GM23338 (cell line): ENCODE measurements at regions not wholly inside any gene's neighbourhood (a gene's known extent, or its start where the extent isn't known, plus 50 kb on each side); places are given as distances from the start of the nearest gene placed in this dataset.

Experiments
- ATAC-seq: fragments of 200-7000 bp; cut with Tn5 transposase; 3 replicates; pipeline ENCODE4 v1.9.1; 2020
- DNase-seq: peaks from one replicate; pipeline ENCODE4 v3.0.0-alpha.2; 2015; ENCODE audit warnings: low spot score
- H2AFZ ChIP-seq: fragments of 200-600 bp; sonication (generic); 2 replicates; pipeline ENCODE4 v1.8.0; 2016; ENCODE audit warnings: antibody characterized with exemption, mild to moderate bottlenecking, moderate library complexity
- H3F3A ChIP-seq: fragments of 200-600 bp; sonication (generic); replicated peaks from 2 replicates; pipeline ENCODE4 v1.8.0; 2017; ENCODE audit warnings: antibody characterized with exemption, mixed run types, low read depth
- H3K27ac ChIP-seq: fragments of 200-600 bp; sonication (generic); 2 replicates; pipeline ENCODE4 v1.6.1; 2016; ENCODE audit warnings: low read depth
- H3K27me3 ChIP-seq: fragments of 200-600 bp; sonication (generic); 2 replicates; pipeline ENCODE4 v1.8.0; 2016; ENCODE audit warnings: mild to moderate bottlenecking, mixed run types, moderate library complexity; ENCODE audit not compliant: insufficient read depth
- H3K36me3 ChIP-seq: fragments of 200-600 bp; sonication (generic); 2 replicates; pipeline ENCODE4 v1.8.0; 2016; ENCODE audit warnings: mild to moderate bottlenecking; ENCODE audit not compliant: insufficient read depth
- H3K4me1 ChIP-seq: fragments of 200-600 bp; sonication (generic); 2 replicates; pipeline ENCODE4 v1.8.0; 2016; ENCODE audit warnings: mild to moderate bottlenecking, moderate library complexity; ENCODE audit not compliant: insufficient read depth
- H3K4me2 ChIP-seq: fragments of 200-600 bp; sonication (generic); 2 replicates; pipeline ENCODE4 v1.7.1; 2017; ENCODE audit warnings: mixed run types
- H3K4me3 ChIP-seq: fragments of 200-600 bp; sonication (generic); 2 replicates; pipeline ENCODE4 v1.6.1; 2016; ENCODE audit warnings: mixed run types
- H3K79me2 ChIP-seq: fragments of 200-600 bp; sonication (generic); replicated peaks from 2 replicates; pipeline ENCODE4 v1.8.0; 2017; ENCODE audit warnings: mild to moderate bottlenecking; ENCODE audit not compliant: insufficient read depth
- H3K9me2 ChIP-seq: fragments of 200-600 bp; sonication (generic); 2 replicates; pipeline ENCODE4 v1.8.0; 2017; ENCODE audit not compliant: insufficient read depth
- H4K20me1 ChIP-seq: fragments of 200-600 bp; sonication (generic); replicated peaks from 2 replicates; pipeline ENCODE4 v1.8.0; 2017; ENCODE audit warnings: mild to moderate bottlenecking; ENCODE audit not compliant: insufficient read depth
- H3K27ac Mint-ChIP-seq: 2 replicates; pipeline ENCODE4 v1.8.0; 2020; ENCODE audit warnings: inconsistent platforms, mild to moderate bottlenecking, moderate library complexity, mixed read lengths
- H3K27me3 Mint-ChIP-seq: 3 replicates; pipeline ENCODE4 v1.8.0; 2022; ENCODE audit warnings: low read depth, mild to moderate bottlenecking, moderate library complexity, mixed read lengths, inconsistent platforms; ENCODE audit not compliant: insufficient read depth, poor library complexity
- H3K36me3 Mint-ChIP-seq: 3 replicates; pipeline ENCODE4 v1.8.0; 2021; ENCODE audit warnings: low read depth, mild to moderate bottlenecking, inconsistent platforms, moderate library complexity, mixed read lengths
- H3K4me1 Mint-ChIP-seq: 3 replicates; pipeline ENCODE4 v1.8.0; 2020; ENCODE audit warnings: mild to moderate bottlenecking, inconsistent platforms, mixed read lengths
- H3K4me3 Mint-ChIP-seq: 3 replicates; pipeline ENCODE4 v1.8.0; 2021; ENCODE audit warnings: moderate library complexity, mild to moderate bottlenecking, inconsistent platforms, mixed read lengths
- H3K9me3 Mint-ChIP-seq: 3 replicates; pipeline ENCODE4 v1.8.0; 2020; ENCODE audit warnings: moderate library complexity, mild to moderate bottlenecking, inconsistent platforms, mixed read lengths
- POLR2AphosphoS5 ChIP-seq: IDR thresholded peaks from 2 replicates; pipeline ENCODE4 v1.6.1; 2016; ENCODE audit warnings: antibody characterized with exemption, low read depth
- STAT1 ChIP-seq: IDR thresholded peaks from one replicate; pipeline ENCODE4 v1.6.1; 2016; ENCODE audit warnings: antibody characterized with exemption; ENCODE audit not compliant: unreplicated experiment
- ZNF114 ChIP-seq: fragments of 250-450 bp; sonication (Bioruptor Pico); IDR thresholded peaks from 2 replicates; pipeline ENCODE4 v1.5.0; 2020; ENCODE audit warnings: mild to moderate bottlenecking, moderate library complexity
- ZNF462 ChIP-seq: fragments of 250-450 bp; sonication (Bioruptor Pico); IDR thresholded peaks from 2 replicates; pipeline ENCODE4 v1.5.0; 2020; ENCODE audit warnings: mild to moderate bottlenecking, moderate library complexity
- TF ChIP-seq, protein P1 (sequence below), 2 experiments: fragments of 200-600 bp in 1 of 2; sonication (generic) in 1 of 2; conservative IDR thresholded peaks; 2 replicates each; pipeline versions ENCODE4 v1.5.1 to v1.6.1; 2016 to 2017; ENCODE audit warnings: antibody characterized with exemption in 2 of 2, low read depth in 2 of 2, mild to moderate bottlenecking in 2 of 2, moderate library complexity in 1 of 2

- H3K4me3 ChIP-seq = no peak overlapping the region
- H4K20me1 ChIP-seq = no peaks in the 10 kb centered on the region
- H3K27me3 ChIP-seq = no peaks in the 10 kb centered on the region
- H3K9me3 Mint-ChIP-seq = peaks cover 10% of the 10 kb centered on the region; the same call in 2 of the 3 replicates
- H3F3A ChIP-seq = no peaks in the 10 kb centered on the region
- ATAC-seq = no peak
- H3K27ac Mint-ChIP-seq = no peak overlapping the region
- no peaks in the 10 kb centered on the region for H3K9me2 ChIP-seq
- no peak overlapping the region for H3K4me3 Mint-ChIP-seq
- no peaks in the 10 kb centered on the region for H3K36me3 ChIP-seq
- no peaks in the 10 kb centered on the region for H3K79me2 ChIP-seq
- peaks cover 7% of the 10 kb centered on the region; the same call in 1 of the 2 replicates for H3K4me1 ChIP-seq
- no peak overlapping the region for H3K4me2 ChIP-seq
- TF ChIP-seq ZNF462 (CRISPR knock-in tag) (no peak), STAT1 (no peak), POLR2AphosphoS5 (no peak), ZNF114 (no peak)
- TF ChIP-seq, protein P1, sequence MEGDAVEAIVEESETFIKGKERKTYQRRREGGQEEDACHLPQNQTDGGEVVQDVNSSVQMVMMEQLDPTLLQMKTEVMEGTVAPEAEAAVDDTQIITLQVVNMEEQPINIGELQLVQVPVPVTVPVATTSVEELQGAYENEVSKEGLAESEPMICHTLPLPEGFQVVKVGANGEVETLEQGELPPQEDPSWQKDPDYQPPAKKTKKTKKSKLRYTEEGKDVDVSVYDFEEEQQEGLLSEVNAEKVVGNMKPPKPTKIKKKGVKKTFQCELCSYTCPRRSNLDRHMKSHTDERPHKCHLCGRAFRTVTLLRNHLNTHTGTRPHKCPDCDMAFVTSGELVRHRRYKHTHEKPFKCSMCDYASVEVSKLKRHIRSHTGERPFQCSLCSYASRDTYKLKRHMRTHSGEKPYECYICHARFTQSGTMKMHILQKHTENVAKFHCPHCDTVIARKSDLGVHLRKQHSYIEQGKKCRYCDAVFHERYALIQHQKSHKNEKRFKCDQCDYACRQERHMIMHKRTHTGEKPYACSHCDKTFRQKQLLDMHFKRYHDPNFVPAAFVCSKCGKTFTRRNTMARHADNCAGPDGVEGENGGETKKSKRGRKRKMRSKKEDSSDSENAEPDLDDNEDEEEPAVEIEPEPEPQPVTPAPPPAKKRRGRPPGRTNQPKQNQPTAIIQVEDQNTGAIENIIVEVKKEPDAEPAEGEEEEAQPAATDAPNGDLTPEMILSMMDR (conservative IDR thresholded peaks at IDR 0.05; ENCODE audit: low read depth in 2 of 2) = no peak
- DNase-seq = no peak
- peaks cover 17% of the 10 kb centered on the region for H3K4me1 Mint-ChIP-seq
- H3K27me3 Mint-ChIP-seq = peaks cover 9% of the 10 kb centered on the region
- H3K36me3 Mint-ChIP-seq = no peaks in the 10 kb centered on the region
- H3K27ac ChIP-seq = no peak overlapping the region
- no peak overlapping the region for H2AFZ ChIP-seq
Measured at GRCh38 chr11:8321876-8322275, 58.2 kb upstream of the LMO1 start.
